A549 (cell line): ENCODE measurements at regions not wholly inside any gene's neighbourhood (a gene's known extent, or its start where the extent isn't known, plus 50 kb on each side); places are given as distances from the start of the nearest gene placed in this dataset.

Experiments used
- CHD2 ChIP-seq: fragments of 150-350 bp; IDR thresholded peaks from 2 replicates; pipeline ENCODE4 v1.6.1; 2014; ENCODE audit warnings: low read length; ENCODE audit not compliant: partially characterized antibody
- CTCF ChIP-seq: fragments of >200 bp; sonication (Bioruptor Twin); formaldehyde crosslinking; IDR thresholded peaks from 3 replicates; pipeline ENCODE4 v1.5.1; 2016
- ESRRA ChIP-seq: fragments of 150-350 bp; IDR thresholded peaks from 2 replicates; pipeline ENCODE4 v1.6.1; 2014; ENCODE audit warnings: mild to moderate bottlenecking, low read length, borderline replicate concordance
- NFE2L2 ChIP-seq: fragments of 150-350 bp; conservative IDR thresholded peaks from 2 replicates; pipeline ENCODE4 v1.6.1; 2014; ENCODE audit warnings: low read length
- SREBF2 ChIP-seq: fragments of 450-650 bp; IDR thresholded peaks from 2 replicates; pipeline ENCODE4 v1.6.1; 2014; ENCODE audit warnings: mild to moderate bottlenecking, moderate library complexity
- TP53 ChIP-seq: fragments of 250-450 bp; sonication (Bioruptor Pico); IDR thresholded peaks from 2 replicates; pipeline ENCODE4 v1.5.0; 2021; ENCODE audit warnings: mild to moderate bottlenecking, moderate library complexity

DNA sequence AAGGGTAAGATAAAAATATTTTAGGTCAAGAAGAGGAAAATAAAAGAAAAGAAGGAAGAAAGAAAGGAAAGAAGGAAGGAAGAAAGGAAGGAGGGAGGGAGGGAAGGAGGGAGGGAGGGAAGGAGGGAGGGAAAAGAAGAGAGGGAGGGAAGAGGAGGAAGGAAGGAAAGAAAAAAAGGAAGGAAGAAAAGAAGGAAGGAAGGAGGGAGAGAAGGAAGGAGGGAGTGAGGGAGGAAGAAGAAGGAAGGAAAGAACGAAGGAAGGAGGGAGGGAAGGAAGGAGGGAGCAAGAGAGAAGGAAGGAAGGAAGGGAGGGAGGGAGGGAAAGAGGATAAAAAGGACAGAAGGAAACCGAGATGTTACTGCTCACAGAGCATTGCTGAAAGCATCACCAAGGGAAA, 209.5 kb upstream of the PITRM1 start:
- TF ChIP-seq CHD2 (no peak), CTCF (no peak), SREBF2 (no peak), ESRRA (no peak), NFE2L2 (no peak), TP53 (CRISPR knock-in tag) (no peak)
